Cerebellar nuclear complex (tissue), 1 donor: ENCODE measurements at regions not wholly inside any gene's neighbourhood (a gene's known extent, or its start where the extent isn't known, plus 50 kb on each side); places are given as distances from the start of the nearest gene placed in this dataset.

Experiments used
- DNase-seq, 2 experiments: peaks; one replicate each; lab custom pipeline; 2025; lab: John Stamatoyannopoulos, UW

DNA sequence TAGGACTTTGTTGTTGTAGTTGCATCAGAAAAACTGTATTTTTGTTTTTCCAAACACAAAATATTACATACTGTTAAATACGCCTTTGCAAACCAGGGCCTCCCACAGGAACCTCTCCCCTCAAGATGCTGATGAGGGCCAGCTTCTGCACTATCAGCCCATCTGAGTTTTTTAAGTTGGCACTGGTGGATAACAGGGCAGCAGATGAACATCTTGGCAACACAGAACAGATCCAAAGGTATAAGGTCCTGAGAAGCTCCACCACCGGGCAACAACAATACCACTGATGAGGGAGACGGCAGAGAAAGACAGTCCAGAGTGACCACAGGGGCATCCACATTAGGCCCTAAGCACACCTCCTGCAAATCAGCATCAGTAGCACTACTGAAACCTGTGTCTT lies 177.7 kb downstream of the DLL1 start:
- DNase-seq = no peak

- DNase-seq = no peak
Observed at GRCh38 chr6:170112583-170112860, 178.4 kb downstream of the DLL1 start.

DNA sequence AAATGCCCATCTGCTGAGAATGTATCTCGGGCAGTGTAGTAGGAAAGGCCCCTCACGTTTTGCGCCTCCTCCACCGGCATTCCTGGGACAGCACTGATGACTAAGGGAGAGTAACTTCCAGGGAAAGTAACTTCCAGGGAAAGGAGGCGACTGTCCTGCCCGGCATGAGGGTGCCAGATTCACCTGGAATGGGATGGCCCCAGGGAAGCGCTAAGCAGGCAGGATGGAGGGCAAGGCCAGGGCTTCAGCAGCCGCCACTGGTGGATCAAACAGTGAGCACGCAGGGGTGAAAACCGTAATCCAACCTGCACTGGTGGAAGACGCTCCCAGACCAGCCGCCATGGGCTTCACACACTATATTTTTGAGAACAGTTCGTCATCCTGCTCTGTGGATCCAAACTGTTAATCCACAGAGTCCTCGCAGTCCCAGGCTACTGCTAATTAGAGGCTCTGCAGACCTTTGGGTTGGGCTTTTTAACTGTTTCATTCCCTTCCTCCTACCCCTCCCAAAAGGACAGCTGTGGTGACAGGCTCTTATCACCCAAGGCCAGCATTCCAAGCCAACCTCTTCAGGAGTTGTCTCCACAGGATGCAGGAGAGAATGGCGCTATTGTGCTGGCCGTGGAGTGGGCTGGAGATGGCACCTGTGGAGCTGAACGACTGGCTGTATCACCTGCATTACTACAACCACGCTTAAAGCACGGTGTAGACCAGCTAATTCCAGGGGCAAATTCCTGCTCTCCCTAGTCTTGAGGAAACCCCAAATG lies 178.9 kb downstream of the DLL1 start:
- DNase-seq = no peak

DNA sequence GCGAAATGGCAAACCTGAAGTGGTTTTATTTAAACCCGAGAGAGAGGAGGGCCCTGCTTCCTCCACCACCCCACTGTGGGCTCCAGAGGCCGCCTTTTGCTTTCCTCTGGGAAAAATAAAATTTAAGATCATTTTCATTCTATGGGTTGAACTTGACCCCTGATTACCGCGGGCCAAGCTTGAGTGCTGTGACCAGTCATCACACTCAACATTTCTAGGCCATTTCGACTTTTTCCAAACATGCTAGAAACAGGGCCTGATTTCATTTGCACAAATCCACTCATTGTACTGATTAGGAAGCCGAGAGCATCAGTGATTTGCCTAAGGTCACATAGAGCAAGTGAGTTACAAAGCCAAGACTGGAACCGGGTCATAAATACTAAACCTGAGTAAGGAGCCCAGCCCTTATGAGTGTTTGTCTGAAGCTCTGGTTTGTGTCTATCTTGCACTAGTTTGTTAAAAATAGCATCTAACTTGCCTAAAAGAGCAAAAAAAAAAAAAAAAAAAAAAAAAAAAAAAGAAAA lies 179.7 kb downstream of the DLL1 start:
- DNase-seq = no peak

DNA sequence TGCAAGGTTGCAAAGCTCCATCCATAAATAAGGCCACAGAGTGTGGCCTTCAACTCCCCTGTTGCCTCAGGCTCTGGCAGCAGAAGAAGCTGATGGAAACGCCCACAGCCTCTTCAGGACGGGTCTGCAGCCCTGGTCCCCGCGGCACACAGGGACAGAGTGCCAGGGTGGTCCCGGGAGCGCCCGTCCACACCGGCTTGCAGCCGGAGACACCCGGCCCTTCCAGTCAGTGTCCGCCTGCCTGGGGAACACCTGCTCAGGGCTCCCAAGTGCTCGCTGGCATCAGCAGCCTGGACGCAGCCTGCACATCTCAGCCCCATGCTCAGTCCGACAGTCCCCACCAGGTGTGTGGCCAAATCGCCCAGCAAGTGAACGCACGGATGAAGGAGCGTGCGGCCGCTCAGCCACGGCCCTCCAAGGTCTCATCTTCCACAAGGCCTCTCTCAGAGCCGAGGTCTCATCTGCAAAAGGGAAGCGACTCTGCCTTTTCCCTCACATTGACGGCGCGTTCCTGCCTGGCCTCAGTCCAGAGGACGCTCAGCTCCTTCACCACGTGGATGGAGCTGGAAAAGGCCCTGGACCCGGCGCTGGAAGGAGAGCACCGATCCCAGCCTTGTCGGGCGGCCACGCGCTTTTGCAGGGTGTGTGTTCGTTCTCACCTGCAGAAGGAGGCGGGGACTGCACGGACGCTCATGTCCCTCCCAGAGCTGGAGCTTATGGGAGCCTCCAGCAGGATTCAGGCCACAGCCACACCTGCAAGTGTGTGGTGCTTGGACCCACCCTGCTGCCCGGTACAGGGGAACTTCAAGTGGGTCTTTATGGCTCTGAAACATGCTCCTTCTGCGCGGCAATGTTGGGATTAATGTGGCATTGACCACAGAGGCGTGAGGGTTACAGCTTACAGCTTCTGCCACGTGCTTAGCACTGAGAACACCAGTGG lies 180.4 kb downstream of the DLL1 start:
- DNase-seq = no peak

DNA sequence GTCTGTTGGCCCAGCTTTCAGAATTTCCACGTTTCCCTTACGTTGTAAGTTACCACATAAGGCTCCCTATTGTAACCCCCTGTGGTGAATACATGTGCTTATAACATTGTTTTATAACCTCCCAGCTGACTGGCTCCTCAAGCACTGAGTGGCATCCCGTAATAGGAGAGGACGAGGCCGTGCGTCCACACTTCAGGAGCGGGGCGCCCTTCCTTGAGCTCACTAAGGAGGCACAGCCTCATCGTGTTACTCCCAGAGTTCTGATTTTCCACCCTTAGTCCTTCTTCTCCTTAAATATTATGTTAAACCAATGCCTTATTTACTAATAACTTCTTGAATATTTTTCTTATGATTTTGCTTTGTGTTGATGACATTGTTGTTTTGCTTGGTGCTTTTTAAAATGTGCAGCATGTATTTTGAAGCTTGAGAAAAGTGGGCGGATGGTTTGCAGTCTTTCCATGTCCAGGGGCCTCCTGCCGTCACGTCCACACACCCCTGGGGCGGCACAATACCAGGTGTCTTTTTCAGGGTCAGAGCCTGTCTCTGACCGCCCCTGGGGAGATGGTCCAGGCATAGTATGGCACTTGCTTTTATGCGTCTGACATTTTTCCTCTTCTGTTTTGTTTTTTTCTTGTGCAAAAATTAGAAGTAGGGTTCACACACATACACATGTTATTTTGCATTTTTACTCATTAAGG lies 181.8 kb downstream of the DLL1 start:
- no peak for DNase-seq

DNA sequence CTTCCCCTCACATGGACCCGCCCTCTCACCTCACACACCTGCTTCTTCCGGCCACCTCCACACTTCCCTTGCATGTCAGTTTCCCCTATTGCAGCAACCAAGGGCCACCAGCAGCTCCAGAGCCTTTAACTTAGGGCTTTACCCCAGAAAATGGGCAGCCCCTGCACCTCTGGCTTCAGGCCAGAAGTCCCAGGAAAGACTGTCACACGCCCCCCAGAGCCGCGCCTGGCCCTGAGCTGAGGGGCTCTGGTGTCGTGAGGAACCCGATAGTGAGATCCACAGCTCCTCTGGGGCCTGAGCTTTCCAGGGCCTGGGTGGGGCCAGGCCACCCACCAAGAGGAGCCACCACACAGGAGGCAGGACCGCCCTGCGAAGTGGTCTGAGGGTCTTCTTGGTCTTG lies 182.4 kb downstream of the DLL1 start:
- no peak for DNase-seq

DNA sequence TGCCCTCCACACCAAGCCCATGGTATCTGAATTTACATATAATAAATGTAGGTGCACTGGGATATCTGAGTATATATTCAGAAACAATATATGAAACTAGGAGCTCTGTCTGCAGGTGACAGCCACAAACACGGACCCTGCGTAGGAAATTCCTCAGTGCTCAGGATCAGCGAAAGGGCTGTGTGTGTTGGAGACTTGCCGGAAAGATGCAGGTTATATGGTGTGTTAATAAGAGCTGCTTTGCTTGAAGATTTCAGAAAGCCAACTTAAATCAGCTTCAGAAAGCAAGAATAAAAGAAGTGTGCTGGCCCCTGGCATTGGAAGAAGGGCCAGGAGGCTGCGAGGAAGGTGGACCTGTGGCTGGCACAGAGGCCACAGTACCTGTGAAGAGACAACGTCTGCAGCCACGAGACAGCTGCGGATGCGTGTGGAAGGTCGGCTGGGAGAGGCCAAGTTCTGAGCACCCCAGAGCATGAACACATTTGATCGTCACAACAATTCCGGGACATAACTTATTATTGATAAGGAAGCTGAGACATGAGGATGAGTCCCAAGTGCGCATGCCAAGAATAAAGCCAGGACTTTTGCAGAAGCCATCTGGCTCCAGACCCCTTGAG lies 183.2 kb downstream of the DLL1 start:
- no peak for DNase-seq

- no peak for DNase-seq
Observed at GRCh38 chr6:170106906-170107525, 183.9 kb downstream of the DLL1 start.

GRCh38 chr6:170102582-170103481 lies 188.0 kb downstream of the DLL1 start:
- DNase-seq = no peak

GRCh38 chr6:170102038-170102437 lies 188.8 kb downstream of the DLL1 start:
- DNase-seq = no peak

- no peak for DNase-seq
Observed at GRCh38 chr6:170101281-170102035, 189.4 kb downstream of the DLL1 start.

DNA sequence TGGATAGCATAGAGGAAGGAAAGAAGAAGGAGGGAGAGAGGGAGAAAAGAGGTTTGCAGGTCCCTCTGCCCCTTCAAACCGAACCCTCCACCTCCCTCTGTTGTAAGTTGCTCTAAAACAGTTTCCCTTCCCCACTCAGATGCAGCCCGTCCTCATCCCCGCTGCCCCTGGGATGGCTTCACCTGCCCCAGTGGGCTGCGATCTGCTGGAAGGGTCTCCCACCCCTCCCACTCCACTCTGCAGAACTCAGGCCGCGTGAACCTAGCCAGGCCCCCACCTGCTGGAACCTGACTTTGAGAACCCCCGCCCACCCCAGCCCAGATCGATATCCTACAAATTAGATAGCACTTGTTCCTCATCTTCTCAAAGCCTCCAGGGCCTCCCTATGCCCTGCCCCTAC lies 190.8 kb downstream of the DLL1 start:
- no peak for DNase-seq

- DNase-seq = no peak
Observed at GRCh38 chr6:170099387-170099786, 191.5 kb downstream of the DLL1 start.

DNA sequence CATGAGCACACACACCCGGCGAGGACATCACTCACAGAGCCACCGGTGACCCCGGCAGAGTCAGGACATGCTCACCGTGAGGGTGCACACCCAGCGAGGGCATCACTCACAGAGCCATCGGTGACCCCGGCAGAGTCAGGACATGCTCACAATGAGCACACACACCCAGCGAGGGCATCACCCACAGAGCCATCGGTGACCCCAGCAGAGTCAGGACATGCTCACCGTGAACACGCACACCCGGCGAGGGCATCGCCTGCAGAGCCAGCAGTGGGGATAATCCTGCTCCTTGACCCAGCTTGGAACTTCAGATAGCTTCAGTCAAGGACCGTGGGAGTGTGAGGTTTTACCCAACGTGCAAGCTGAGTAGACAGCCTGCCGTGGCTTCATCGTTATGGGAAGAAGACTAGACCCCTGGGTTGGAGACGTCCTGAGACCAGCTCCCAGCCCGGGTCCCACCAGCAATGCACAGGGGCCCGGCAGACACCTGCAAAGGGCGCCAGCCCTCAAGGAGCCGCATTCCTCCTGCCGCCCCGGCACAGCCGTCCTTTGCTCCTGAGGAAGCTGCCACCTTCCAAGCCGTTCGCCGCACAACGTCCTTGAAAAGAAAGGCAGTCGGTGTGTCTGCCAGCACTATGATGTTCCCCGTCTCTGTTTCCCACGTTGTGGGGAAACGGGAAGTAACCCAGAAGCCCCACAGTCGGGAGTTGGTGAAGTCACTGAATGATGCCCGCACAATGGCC lies 192.3 kb downstream of the DLL1 start:
- no peak for DNase-seq

DNA sequence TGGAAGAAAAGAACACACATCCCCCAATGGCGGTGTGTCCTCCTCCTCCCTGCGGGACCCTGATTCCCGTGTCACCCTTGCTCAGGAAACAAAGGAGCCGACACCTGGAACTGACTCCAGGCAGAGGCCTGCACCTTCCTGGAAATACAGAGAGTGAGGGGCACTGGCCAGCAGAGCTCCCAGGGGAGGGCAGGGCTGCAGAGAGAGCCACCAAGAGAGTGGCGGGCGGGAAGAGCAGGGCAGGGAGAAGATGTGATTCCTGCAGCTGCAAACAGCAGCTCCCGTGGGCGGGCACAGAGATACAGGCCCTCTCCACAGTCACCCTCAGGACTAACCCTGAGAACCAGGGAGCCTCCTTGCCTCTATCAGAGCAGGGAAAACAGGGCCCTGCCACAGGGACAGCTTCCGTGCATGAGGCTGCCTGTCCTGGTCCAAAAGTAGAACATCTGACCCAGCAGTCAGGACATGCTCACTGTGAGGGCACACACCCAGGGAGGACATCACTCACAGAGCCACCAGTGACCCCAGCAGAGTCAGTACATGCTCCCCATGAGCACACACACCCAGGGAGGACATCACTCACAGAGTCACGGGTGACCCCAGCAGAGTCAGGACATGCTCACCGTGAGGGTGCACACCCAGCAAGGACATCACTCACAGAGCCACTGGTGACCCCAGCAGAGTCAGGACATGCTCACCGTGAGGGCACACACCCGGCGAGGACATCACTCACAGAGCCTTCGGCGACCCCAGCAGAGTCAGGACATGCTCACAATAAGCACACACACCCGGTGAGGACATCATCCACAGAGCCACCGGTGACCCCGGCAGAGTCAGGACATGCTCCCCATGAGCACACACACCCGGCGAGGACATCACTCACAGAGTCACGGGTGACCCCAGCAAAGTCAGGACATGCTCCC lies 193.1 kb downstream of the DLL1 start:
- DNase-seq = no peak

- DNase-seq = no peak
Observed at GRCh38 chr6:170096803-170097504, 193.9 kb downstream of the DLL1 start.
